ENCODE measurements at regions not wholly inside any gene's neighbourhood (a gene's known extent, or its start where the extent isn't known, plus 50 kb on each side); places are given as distances from the start of the nearest gene placed in this dataset.

GRCh38 chr4:165548702-165549101 lies 169.9 kb downstream of the CPE start:
- ChIA-PET CTCF (ENCODE audit: low intra/inter-chr PET ratio, low total read pairs) (no interaction called here), POLR2A (no interaction called here)
- DNase-seq (ENCODE audit: low spot score) = no peak
- BruUV-seq (replicated peaks) = no TSS peak
- Histone ChIP-seq H3K4me1 (ENCODE audit: insufficient read depth, low read length) (no peaks in the 10 kb centered on the region), H3K36me3 (replicated peaks in 1 of 2; ENCODE audit: control insufficient read depth in 1 of 2, insufficient read depth in 2 of 2, low read length in 2 of 2) (no peaks in the 10 kb centered on the region), H3K4me3 (replicated peaks in 1 of 3; ENCODE audit: insufficient read depth in 1 of 3, low read depth in 2 of 3, low read length in 3 of 3) (no peak overlapping the region), H3K27ac (ENCODE audit: extremely low read length, insufficient read depth, low read length) (no peak overlapping the region), H2AFZ (ENCODE audit: low read length) (no peak overlapping the region), H3K9me3 (ENCODE audit: low read length) (no peaks in the 10 kb centered on the region), H3K9ac (ENCODE audit: insufficient read depth, low read depth, low read length) (no peak overlapping the region), H4K20me1 (ENCODE audit: insufficient read depth, low read length) (no peaks in the 10 kb centered on the region), H3K79me2 (ENCODE audit: insufficient read depth, low read length) (no peaks in the 10 kb centered on the region), H3K4me2 (ENCODE audit: low read depth, low read length) (no peak overlapping the region), H3K27me3 (ENCODE audit: control insufficient read depth in 1 of 2, insufficient read depth in 2 of 2, low read length in 2 of 2) (peaks cover 2 to 22% of the 10 kb centered on the region in 2 experiments; a peak in 2 of 5 replicates)
- no peak for FAIRE-seq
- 0% methylated on average over 2 of the region's 2 CpGs for WGBS (ENCODE audit: low lambda C conversion rate)
- ATAC-seq = no peak
- in situ Hi-C loops (cut with HindIII; ENCODE audit: extremely low pct_ligation_motif_present, low pct_unique_long_range_greater_than_20kb) = no loop called here
- intact Hi-C loops (cut with micrococcal nuclease; ENCODE audit: unreplicated experiment) = no loop called here
- no peak for TF ChIP-seq TBL1XR1 (IDR thresholded peaks at IDR 0.05; ENCODE audit: borderline replicate concordance, low read length, partially characterized antibody)
- no peak for TF ChIP-seq TAF1 (CRISPR knock-in tag; IDR thresholded peaks at IDR 0.05)
- TF ChIP-seq ZNF879 (CRISPR knock-in tag; IDR thresholded peaks at IDR 0.05) = no peak
- no peak for TF ChIP-seq ZSCAN29 (CRISPR knock-in tag; conservative IDR thresholded peaks at IDR 0.05)
- no peak for TF ChIP-seq MTF2 (CRISPR knock-in tag; IDR thresholded peaks at IDR 0.05; ENCODE audit: borderline replicate concordance)
- no peak for TF ChIP-seq ZNF30 (CRISPR knock-in tag; IDR thresholded peaks at IDR 0.05)
- no peak for TF ChIP-seq NFIB (CRISPR knock-in tag; IDR thresholded peaks at IDR 0.05; ENCODE audit: borderline replicate concordance)
- no peak for TF ChIP-seq KDM4B (CRISPR knock-in tag; IDR thresholded peaks at IDR 0.05)
- TF ChIP-seq GATA4 (IDR thresholded peaks at IDR 0.05; ENCODE audit: borderline replicate concordance, low read depth) = no peak
- TF ChIP-seq HMGXB4 (CRISPR knock-in tag; IDR thresholded peaks at IDR 0.05; ENCODE audit: borderline replicate concordance in 1 of 2, low read depth in 1 of 2) = no peak
- no peak for TF ChIP-seq PCBP2 (optimal IDR thresholded peaks at IDR 0.05; ENCODE audit: low read depth, low read length, poor library complexity, severe bottlenecking)
- TF ChIP-seq, protein P1, sequence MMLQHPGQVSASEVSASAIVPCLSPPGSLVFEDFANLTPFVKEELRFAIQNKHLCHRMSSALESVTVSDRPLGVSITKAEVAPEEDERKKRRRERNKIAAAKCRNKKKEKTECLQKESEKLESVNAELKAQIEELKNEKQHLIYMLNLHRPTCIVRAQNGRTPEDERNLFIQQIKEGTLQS (CRISPR knock-in tag; IDR thresholded peaks at IDR 0.05) = no peak
- no peak for TF ChIP-seq ZBTB46 (CRISPR knock-in tag; IDR thresholded peaks at IDR 0.05; ENCODE audit: borderline replicate concordance)
- TF ChIP-seq ZKSCAN8 (CRISPR knock-in tag; IDR thresholded peaks at IDR 0.05; ENCODE audit: borderline replicate concordance) = no peak
- TF ChIP-seq AKAP8 (CRISPR knock-in tag; IDR thresholded peaks at IDR 0.05) = no peak
- no peak for TF ChIP-seq ZBTB38 (CRISPR knock-in tag; IDR thresholded peaks at IDR 0.05)
- no peak for TF ChIP-seq U2AF2 (IDR thresholded peaks at IDR 0.05; ENCODE audit: low read depth, low read length)
